GM10248 (cell line): ENCODE measurements at regions not wholly inside any gene's neighbourhood (a gene's known extent, or its start where the extent isn't known, plus 50 kb on each side); places are given as distances from the start of the nearest gene placed in this dataset.

ENCODE experiments used
- CTCF ChIA-PET: fragments of 300-600 bp; sonication (Branson Sonifier 250); formaldehyde crosslinking; extraction: SDS; loops from one replicate; lab custom pipeline; 2021; ENCODE audit warnings: antibody characterized with exemption; lab: Yijun Ruan, JAX
- POLR2A ChIA-PET: fragments of 350-650 bp; sonication (Branson Sonifier 250); formaldehyde crosslinking; extraction: SDS; loops from one replicate; lab custom pipeline; 2020; ENCODE audit warnings: antibody characterized with exemption; lab: Yijun Ruan, JAX
- DNase-seq: peaks from one replicate; pipeline ENCODE4 v3.0.0; 2012; ENCODE audit errors: extremely low spot score
- CTCF ChIP-seq: IDR thresholded peaks from 2 replicates; pipeline ENCODE4 v1.5.1; 2012; ENCODE audit warnings: mild to moderate bottlenecking, low read depth; ENCODE audit errors: extremely low read depth, missing control alignments, control extremely low read depth

GRCh38 chr21:17451364-17451891 is 61.4 kb upstream of the CXADR start:
- POLR2A ChIA-PET = no interaction called here
- no peak for TF ChIP-seq CTCF
- CTCF ChIA-PET = interaction anchor here (0.6 to 1.5 kb wide), 2 partner anchors 9 to 13 kb away, joined by 3 read pairs; no protein-coding TSS in a partner anchor
- no peak for DNase-seq

- ChIA-PET POLR2A (no interaction called here), CTCF (no interaction called here)
These were observed 58.4 kb upstream of the CXADR start for GRCh38 chr21:17454315-17455027.

GRCh38 chr21:17455028-17455353 is 57.9 kb upstream of the CXADR start:
- POLR2A ChIA-PET = no interaction called here
- TF ChIP-seq CTCF = no peak
- no peak for DNase-seq
- CTCF ChIA-PET = no interaction called here

More at GRCh38 chr21:17454315-17455027, 58.4 kb upstream of the CXADR start:
- TF ChIP-seq CTCF = no peak
- DNase-seq = no peak

- ChIA-PET CTCF (no interaction called here), POLR2A (no interaction called here)
- no peak for TF ChIP-seq CTCF
- no peak for DNase-seq
These were observed 57.4 kb upstream of the CXADR start for GRCh38 chr21:17455451-17455850.

GRCh38 chr21:17458279-17458678 is 54.6 kb upstream of the CXADR start:
- ChIA-PET CTCF (no interaction called here), POLR2A (no interaction called here)
- DNase-seq = no peak
- TF ChIP-seq CTCF = no peak

GRCh38 chr21:17460094-17460493 is 52.7 kb upstream of the CXADR start:
- TF ChIP-seq CTCF = no peak
- CTCF ChIA-PET = interaction anchor here (1.3 kb wide), 2 partner anchors 8 to 35 kb away, joined by 3 read pairs; no protein-coding TSS in a partner anchor
- POLR2A ChIA-PET = no interaction called here
- no peak for DNase-seq
